Epithelial cell of esophagus (primary cell): ENCODE measurements at regions not wholly inside any gene's neighbourhood (a gene's known extent, or its start where the extent isn't known, plus 50 kb on each side); places are given as distances from the start of the nearest gene placed in this dataset.
"Not testable (repeated sequence)": the region's sequence is repeated elsewhere in the genome, so short reads cannot be mapped to it uniquely, and the experiment has no call there.

Source experiments
- DNase-seq: peaks from one replicate; pipeline ENCODE4 v3.0.0; 2010; ENCODE audit warnings: low read depth
- H3K4me3 ChIP-seq: 2 replicates; pipeline ENCODE4 v1.5.1; 2011; ENCODE audit warnings: mild to moderate bottlenecking, low read length, control low read depth
- TF ChIP-seq, protein P1 (sequence below): IDR thresholded peaks from 2 replicates; pipeline ENCODE4 v1.5.1; 2011; ENCODE audit warnings: low read depth, mild to moderate bottlenecking, low read length, control low read depth, inconsistent platforms; ENCODE audit not compliant: insufficient read depth; ENCODE audit errors: missing control alignments

DNA sequence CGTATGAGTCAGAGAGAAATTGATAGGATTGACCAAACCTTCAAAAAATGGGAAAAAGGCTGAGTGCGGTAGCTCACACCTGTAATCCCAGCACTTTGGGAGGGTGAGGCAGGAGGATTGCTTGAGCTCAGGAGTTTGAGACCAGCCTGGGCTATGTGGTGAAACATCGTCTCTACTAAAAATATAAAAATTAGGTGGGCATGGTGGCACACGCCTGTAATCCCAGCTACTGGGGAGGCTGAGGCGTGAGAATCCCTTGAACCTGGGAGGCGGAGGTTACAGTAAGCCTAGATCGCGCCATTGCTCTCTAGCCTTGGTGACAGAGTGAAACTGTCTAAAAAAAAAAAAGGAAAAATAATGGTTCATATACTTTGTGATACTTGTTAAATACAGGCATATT, 59.9 kb upstream of the TPTE start:
- DNase-seq, H3K4me3 ChIP-seq: not testable (repeated sequence)

DNA sequence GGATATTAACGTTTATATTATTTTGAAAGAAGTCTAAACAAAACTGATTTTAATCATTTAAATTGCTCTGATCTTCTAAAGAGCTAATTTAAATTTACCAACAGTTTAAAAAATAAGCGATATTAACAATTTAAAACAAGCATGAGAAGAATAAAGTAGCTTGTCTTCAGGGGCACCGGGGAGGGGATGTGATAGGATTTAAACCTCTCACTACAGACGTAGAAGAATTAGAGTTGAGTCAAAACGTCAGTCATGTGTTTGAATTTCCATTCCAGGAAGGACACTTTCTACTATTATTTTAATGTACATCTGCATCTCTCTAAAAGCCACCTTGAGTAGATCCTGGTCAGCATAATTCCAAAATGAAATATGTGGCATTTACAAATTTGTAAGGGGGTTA, 58.2 kb upstream of the TPTE start:
- TF ChIP-seq, protein P1, sequence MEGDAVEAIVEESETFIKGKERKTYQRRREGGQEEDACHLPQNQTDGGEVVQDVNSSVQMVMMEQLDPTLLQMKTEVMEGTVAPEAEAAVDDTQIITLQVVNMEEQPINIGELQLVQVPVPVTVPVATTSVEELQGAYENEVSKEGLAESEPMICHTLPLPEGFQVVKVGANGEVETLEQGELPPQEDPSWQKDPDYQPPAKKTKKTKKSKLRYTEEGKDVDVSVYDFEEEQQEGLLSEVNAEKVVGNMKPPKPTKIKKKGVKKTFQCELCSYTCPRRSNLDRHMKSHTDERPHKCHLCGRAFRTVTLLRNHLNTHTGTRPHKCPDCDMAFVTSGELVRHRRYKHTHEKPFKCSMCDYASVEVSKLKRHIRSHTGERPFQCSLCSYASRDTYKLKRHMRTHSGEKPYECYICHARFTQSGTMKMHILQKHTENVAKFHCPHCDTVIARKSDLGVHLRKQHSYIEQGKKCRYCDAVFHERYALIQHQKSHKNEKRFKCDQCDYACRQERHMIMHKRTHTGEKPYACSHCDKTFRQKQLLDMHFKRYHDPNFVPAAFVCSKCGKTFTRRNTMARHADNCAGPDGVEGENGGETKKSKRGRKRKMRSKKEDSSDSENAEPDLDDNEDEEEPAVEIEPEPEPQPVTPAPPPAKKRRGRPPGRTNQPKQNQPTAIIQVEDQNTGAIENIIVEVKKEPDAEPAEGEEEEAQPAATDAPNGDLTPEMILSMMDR, result no peak
- no peak overlapping the region for H3K4me3 ChIP-seq
- DNase-seq, result no peak

DNA sequence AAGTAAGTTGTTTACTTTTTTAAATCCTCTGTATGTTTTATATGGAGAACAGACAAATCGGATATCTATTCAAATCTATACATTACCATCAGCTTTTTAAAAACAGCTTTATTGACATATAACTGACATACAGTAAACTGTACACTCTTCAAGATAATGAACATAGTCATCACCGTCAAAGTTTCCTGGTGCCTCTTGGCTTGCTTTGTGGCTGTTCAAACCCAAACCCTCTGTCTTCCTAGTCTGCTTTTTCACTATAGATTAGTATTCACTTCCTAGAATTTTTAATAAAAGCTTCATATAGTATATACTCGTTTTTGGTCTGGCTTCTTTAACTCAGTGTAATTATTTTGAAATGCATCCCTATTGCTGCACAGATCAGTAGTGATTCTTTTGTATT, 56.4 kb upstream of the TPTE start:
- TF ChIP-seq, protein P1, result no peak
- no peak overlapping the region for H3K4me3 ChIP-seq
- no peak for DNase-seq

DNA sequence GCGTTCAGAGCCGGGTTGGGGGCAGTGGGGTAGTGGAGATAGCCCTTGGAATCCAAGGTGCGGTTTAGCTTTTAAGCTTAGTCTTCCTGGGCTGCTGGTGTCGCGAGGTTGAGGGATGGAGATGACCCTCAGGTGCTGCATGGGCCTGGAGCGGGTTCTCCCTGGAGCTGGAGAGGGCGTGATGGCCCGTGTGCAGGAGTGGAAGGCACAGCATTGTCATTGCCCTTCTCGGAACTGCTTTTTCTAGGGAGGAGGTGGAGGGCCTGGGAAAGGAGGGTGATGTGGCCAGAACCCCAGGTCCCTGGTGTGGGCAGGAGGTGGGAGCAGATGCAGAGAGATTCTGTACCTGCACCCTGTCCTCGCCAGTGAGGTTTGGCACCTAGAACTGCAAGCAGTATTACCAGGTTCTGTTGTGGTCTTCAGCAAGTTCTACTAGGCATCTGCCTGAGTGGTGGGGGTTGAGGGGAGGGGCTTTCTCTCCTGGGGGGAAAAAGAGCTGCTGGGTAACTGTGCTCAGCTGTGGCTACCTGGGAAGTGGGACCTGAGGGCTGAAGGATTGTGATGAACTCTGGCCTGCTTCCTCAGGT, 55.8 kb upstream of the TPTE start:
- H3K4me3 ChIP-seq, DNase-seq: not testable (repeated sequence)

DNA sequence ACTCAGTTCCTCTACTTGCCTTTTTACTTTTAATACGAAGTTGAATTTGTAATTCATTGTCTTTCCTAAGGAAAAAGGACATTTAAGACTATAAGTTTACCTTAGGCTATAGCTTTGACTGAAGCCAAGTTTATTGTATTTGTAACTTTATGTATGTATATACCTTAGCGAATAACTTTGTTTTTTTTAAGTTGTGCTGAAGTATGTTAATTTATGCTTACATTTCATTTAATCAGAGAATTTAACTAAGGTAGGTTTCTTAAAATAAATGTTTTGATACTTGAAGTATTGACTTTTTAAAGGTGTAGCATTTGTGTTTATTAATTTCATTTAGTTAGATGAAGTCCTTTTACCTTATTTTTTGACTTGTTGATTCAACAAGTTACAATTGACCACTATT, 55.2 kb upstream of the TPTE start:
- H3K4me3 ChIP-seq, result no peak overlapping the region
- DNase-seq, result no peak
- TF ChIP-seq, protein P1, result no peak
